ENCODE measurements at regions not wholly inside any gene's neighbourhood (a gene's known extent, or its start where the extent isn't known, plus 50 kb on each side); places are given as distances from the start of the nearest gene placed in this dataset.

GRCh38 chr5:74059706-74060105 lies 433.7 kb downstream of the ARHGEF28 start:
- H3K4me1 ChIP-seq (ENCODE audit: control insufficient read depth in 5 of 5, insufficient read depth in 5 of 5, low read length in 5 of 5): peaks cover 0 to 4% (median 0%) of the 10 kb centered on the region in 5 donors
- H3K9ac ChIP-seq (ENCODE audit: low read length in 5 of 5): no peak overlapping the region
- no peaks in the 10 kb centered on the region for H3K27me3 ChIP-seq (ENCODE audit: control insufficient read depth in 5 of 5, insufficient read depth in 4 of 5, low read length in 5 of 5)
- no peaks in the 10 kb centered on the region for H3K36me3 ChIP-seq (ENCODE audit: control insufficient read depth in 5 of 5, insufficient read depth in 5 of 5, low read length in 5 of 5)
- H3K4me3 ChIP-seq (ENCODE audit: low read depth in 1 of 5, low read length in 5 of 5): no peak overlapping the region
- no peak overlapping the region for H3K27ac ChIP-seq (ENCODE audit: low read depth, low read length)
- no peaks in the 10 kb centered on the region for H3K9me3 ChIP-seq (ENCODE audit: control insufficient read depth in 5 of 5, low read length in 5 of 5)

- no peaks in the 10 kb centered on the region for H3K36me3 ChIP-seq (ENCODE audit: control insufficient read depth in 5 of 5, insufficient read depth in 5 of 5, low read length in 5 of 5)
- H3K4me3 ChIP-seq (ENCODE audit: low read depth in 1 of 5, low read length in 5 of 5): no peak overlapping the region
- peaks cover 0 to 3% (median 0%) of the 10 kb centered on the region in 5 donors for H3K27me3 ChIP-seq (ENCODE audit: control insufficient read depth in 5 of 5, insufficient read depth in 4 of 5, low read length in 5 of 5)
- H3K4me1 ChIP-seq (ENCODE audit: control insufficient read depth in 5 of 5, insufficient read depth in 5 of 5, low read length in 5 of 5): peaks cover 0 to 4% (median 0%) of the 10 kb centered on the region in 5 donors
- no peaks in the 10 kb centered on the region for H3K9me3 ChIP-seq (ENCODE audit: control insufficient read depth in 5 of 5, low read length in 5 of 5)
- no peak overlapping the region for H3K9ac ChIP-seq (ENCODE audit: low read length in 5 of 5)
- H3K27ac ChIP-seq (ENCODE audit: low read depth, low read length): no peak overlapping the region
Observed at GRCh38 chr5:74056789-74057164, 430.8 kb downstream of the ARHGEF28 start.

- H3K4me3 ChIP-seq (ENCODE audit: low read depth in 1 of 5, low read length in 5 of 5): no peak overlapping the region
- H3K9me3 ChIP-seq (ENCODE audit: control insufficient read depth in 5 of 5, low read length in 5 of 5): no peaks in the 10 kb centered on the region
- no peaks in the 10 kb centered on the region for H3K36me3 ChIP-seq (ENCODE audit: control insufficient read depth in 5 of 5, insufficient read depth in 5 of 5, low read length in 5 of 5)
- H3K4me1 ChIP-seq (ENCODE audit: control insufficient read depth in 5 of 5, insufficient read depth in 5 of 5, low read length in 5 of 5): peaks cover 0 to 4% (median 0%) of the 10 kb centered on the region in 5 donors
- H3K27me3 ChIP-seq (ENCODE audit: control insufficient read depth in 5 of 5, insufficient read depth in 4 of 5, low read length in 5 of 5): peaks cover 0 to 3% (median 0%) of the 10 kb centered on the region in 5 donors
- H3K9ac ChIP-seq (ENCODE audit: low read length in 5 of 5): no peak overlapping the region
- no peak overlapping the region for H3K27ac ChIP-seq (ENCODE audit: low read depth, low read length)
Observed at GRCh38 chr5:74056107-74056788, 430.3 kb downstream of the ARHGEF28 start.

GRCh38 chr5:74055486-74056106 lies 429.6 kb downstream of the ARHGEF28 start:
- Histone ChIP-seq H3K9ac (ENCODE audit: low read length in 5 of 5) (no peak overlapping the region), H3K36me3 (ENCODE audit: control insufficient read depth in 5 of 5, insufficient read depth in 5 of 5, low read length in 5 of 5) (no peaks in the 10 kb centered on the region), H3K9me3 (ENCODE audit: control insufficient read depth in 5 of 5, low read length in 5 of 5) (no peaks in the 10 kb centered on the region), H3K4me3 (ENCODE audit: low read depth in 1 of 5, low read length in 5 of 5) (no peak overlapping the region), H3K27ac (ENCODE audit: low read depth, low read length) (no peak overlapping the region), H3K4me1 (ENCODE audit: control insufficient read depth in 5 of 5, insufficient read depth in 5 of 5, low read length in 5 of 5) (peaks cover 0 to 4% (median 0%) of the 10 kb centered on the region in 5 donors), H3K27me3 (ENCODE audit: control insufficient read depth in 5 of 5, insufficient read depth in 4 of 5, low read length in 5 of 5) (peaks cover 0 to 3% (median 0%) of the 10 kb centered on the region in 5 donors)

GRCh38 chr5:74054641-74055421 lies 428.8 kb downstream of the ARHGEF28 start:
- Histone ChIP-seq H3K9ac (ENCODE audit: low read length in 5 of 5) (no peak overlapping the region), H3K4me1 (ENCODE audit: control insufficient read depth in 5 of 5, insufficient read depth in 5 of 5, low read length in 5 of 5) (peaks cover 0 to 4% (median 0%) of the 10 kb centered on the region in 5 donors), H3K9me3 (ENCODE audit: control insufficient read depth in 5 of 5, low read length in 5 of 5) (no peaks in the 10 kb centered on the region), H3K27ac (ENCODE audit: low read depth, low read length) (no peak overlapping the region), H3K36me3 (ENCODE audit: control insufficient read depth in 5 of 5, insufficient read depth in 5 of 5, low read length in 5 of 5) (no peaks in the 10 kb centered on the region), H3K4me3 (ENCODE audit: low read depth in 1 of 5, low read length in 5 of 5) (no peak overlapping the region), H3K27me3 (ENCODE audit: control insufficient read depth in 5 of 5, insufficient read depth in 4 of 5, low read length in 5 of 5) (peaks cover 0 to 3% (median 0%) of the 10 kb centered on the region in 5 donors)

- Histone ChIP-seq H3K27ac (ENCODE audit: low read depth, low read length) (no peak overlapping the region), H3K4me3 (ENCODE audit: low read depth in 1 of 5, low read length in 5 of 5) (no peak overlapping the region), H3K27me3 (ENCODE audit: control insufficient read depth in 5 of 5, insufficient read depth in 4 of 5, low read length in 5 of 5) (peaks cover 0 to 3% (median 0%) of the 10 kb centered on the region in 5 donors), H3K36me3 (ENCODE audit: control insufficient read depth in 5 of 5, insufficient read depth in 5 of 5, low read length in 5 of 5) (no peaks in the 10 kb centered on the region), H3K9me3 (ENCODE audit: control insufficient read depth in 5 of 5, low read length in 5 of 5) (no peaks in the 10 kb centered on the region), H3K9ac (ENCODE audit: low read length in 5 of 5) (no peak overlapping the region), H3K4me1 (ENCODE audit: control insufficient read depth in 5 of 5, insufficient read depth in 5 of 5, low read length in 5 of 5) (peaks cover 0 to 4% (median 0%) of the 10 kb centered on the region in 5 donors)
Observed at GRCh38 chr5:74054139-74054538, 428.1 kb downstream of the ARHGEF28 start.

GRCh38 chr5:74052441-74053221 lies 426.6 kb downstream of the ARHGEF28 start:
- Histone ChIP-seq H3K4me3 (ENCODE audit: low read depth in 1 of 5, low read length in 5 of 5) (no peak overlapping the region), H3K27ac (ENCODE audit: low read depth, low read length) (no peak overlapping the region), H3K9me3 (ENCODE audit: control insufficient read depth in 5 of 5, low read length in 5 of 5) (peaks cover 0 to 3% (median 0%) of the 10 kb centered on the region in 5 donors), H3K4me1 (ENCODE audit: control insufficient read depth in 5 of 5, insufficient read depth in 5 of 5, low read length in 5 of 5) (peaks cover 0 to 4% (median 0%) of the 10 kb centered on the region in 5 donors), H3K27me3 (ENCODE audit: control insufficient read depth in 5 of 5, insufficient read depth in 4 of 5, low read length in 5 of 5) (peaks cover 0 to 3% (median 0%) of the 10 kb centered on the region in 5 donors), H3K9ac (ENCODE audit: low read length in 5 of 5) (no peak overlapping the region), H3K36me3 (ENCODE audit: control insufficient read depth in 5 of 5, insufficient read depth in 5 of 5, low read length in 5 of 5) (no peaks in the 10 kb centered on the region)

GRCh38 chr5:74051076-74051475 lies 425.1 kb downstream of the ARHGEF28 start:
- H3K36me3 ChIP-seq (ENCODE audit: control insufficient read depth in 5 of 5, insufficient read depth in 5 of 5, low read length in 5 of 5): no peaks in the 10 kb centered on the region
- no peak overlapping the region for H3K4me3 ChIP-seq (ENCODE audit: low read depth in 1 of 5, low read length in 5 of 5)
- no peaks in the 10 kb centered on the region for H3K4me1 ChIP-seq (ENCODE audit: control insufficient read depth in 5 of 5, insufficient read depth in 5 of 5, low read length in 5 of 5)
- peaks cover 0 to 3% (median 0%) of the 10 kb centered on the region in 5 donors for H3K9me3 ChIP-seq (ENCODE audit: control insufficient read depth in 5 of 5, low read length in 5 of 5)
- no peak overlapping the region for H3K27ac ChIP-seq (ENCODE audit: low read depth, low read length)
- H3K27me3 ChIP-seq (ENCODE audit: control insufficient read depth in 5 of 5, insufficient read depth in 4 of 5, low read length in 5 of 5): peaks cover 0 to 3% (median 0%) of the 10 kb centered on the region in 5 donors
- no peak overlapping the region for H3K9ac ChIP-seq (ENCODE audit: low read length in 5 of 5)

GRCh38 chr5:74044936-74045335 lies 418.9 kb downstream of the ARHGEF28 start:
- Histone ChIP-seq H3K4me3 (ENCODE audit: low read depth in 1 of 5, low read length in 5 of 5) (no peak overlapping the region), H3K9ac (ENCODE audit: low read length in 5 of 5) (no peak overlapping the region), H3K36me3 (ENCODE audit: control insufficient read depth in 5 of 5, insufficient read depth in 5 of 5, low read length in 5 of 5) (no peaks in the 10 kb centered on the region), H3K4me1 (ENCODE audit: control insufficient read depth in 5 of 5, insufficient read depth in 5 of 5, low read length in 5 of 5) (no peaks in the 10 kb centered on the region), H3K27ac (ENCODE audit: low read depth, low read length) (no peak overlapping the region), H3K27me3 (ENCODE audit: control insufficient read depth in 5 of 5, insufficient read depth in 4 of 5, low read length in 5 of 5) (no peaks in the 10 kb centered on the region), H3K9me3 (ENCODE audit: control insufficient read depth in 5 of 5, low read length in 5 of 5) (peaks cover 0 to 3% (median 0%) of the 10 kb centered on the region in 5 donors)

Data from subcutaneous abdominal adipose tissue (tissue), 5 donors.